ENCODE measurements at regions not wholly inside any gene's neighbourhood (a gene's known extent, or its start where the extent isn't known, plus 50 kb on each side); places are given as distances from the start of the nearest gene placed in this dataset.

- intact Hi-C loops (cut with DNase I) = no loop called here
- TF ChIP-seq, protein P1, sequence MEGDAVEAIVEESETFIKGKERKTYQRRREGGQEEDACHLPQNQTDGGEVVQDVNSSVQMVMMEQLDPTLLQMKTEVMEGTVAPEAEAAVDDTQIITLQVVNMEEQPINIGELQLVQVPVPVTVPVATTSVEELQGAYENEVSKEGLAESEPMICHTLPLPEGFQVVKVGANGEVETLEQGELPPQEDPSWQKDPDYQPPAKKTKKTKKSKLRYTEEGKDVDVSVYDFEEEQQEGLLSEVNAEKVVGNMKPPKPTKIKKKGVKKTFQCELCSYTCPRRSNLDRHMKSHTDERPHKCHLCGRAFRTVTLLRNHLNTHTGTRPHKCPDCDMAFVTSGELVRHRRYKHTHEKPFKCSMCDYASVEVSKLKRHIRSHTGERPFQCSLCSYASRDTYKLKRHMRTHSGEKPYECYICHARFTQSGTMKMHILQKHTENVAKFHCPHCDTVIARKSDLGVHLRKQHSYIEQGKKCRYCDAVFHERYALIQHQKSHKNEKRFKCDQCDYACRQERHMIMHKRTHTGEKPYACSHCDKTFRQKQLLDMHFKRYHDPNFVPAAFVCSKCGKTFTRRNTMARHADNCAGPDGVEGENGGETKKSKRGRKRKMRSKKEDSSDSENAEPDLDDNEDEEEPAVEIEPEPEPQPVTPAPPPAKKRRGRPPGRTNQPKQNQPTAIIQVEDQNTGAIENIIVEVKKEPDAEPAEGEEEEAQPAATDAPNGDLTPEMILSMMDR (IDR thresholded peaks at IDR 0.05) = no peak
- no peak overlapping the region for H3K27ac ChIP-seq
Observed at GRCh38 chr1:82321794-82322193, 521.1 kb downstream of the ADGRL2 start.

GRCh38 chr1:82319546-82319945 lies 518.8 kb downstream of the ADGRL2 start:
- H3K9me3 ChIP-seq = no peaks in the 10 kb centered on the region
- H3K4me1 ChIP-seq = no peaks in the 10 kb centered on the region
- H3K27me3 ChIP-seq (ENCODE audit: low read depth) = no peaks in the 10 kb centered on the region
- ATAC-seq (no peak), DNase-seq (no peak)
- no peaks in the 10 kb centered on the region for H3K36me3 ChIP-seq
- no peak overlapping the region for H3K4me3 ChIP-seq
- H3K27ac ChIP-seq = no peak overlapping the region
- TF ChIP-seq, protein P1 (IDR thresholded peaks at IDR 0.05) = no peak
- intact Hi-C loops (cut with DNase I) = no loop called here

More at GRCh38 chr1:82321794-82322193, 521.1 kb downstream of the ADGRL2 start:
- Histone ChIP-seq H3K4me1 (no peaks in the 10 kb centered on the region), H3K36me3 (no peaks in the 10 kb centered on the region), H3K27me3 (ENCODE audit: low read depth) (no peaks in the 10 kb centered on the region), H3K4me3 (no peak overlapping the region), H3K9me3 (no peaks in the 10 kb centered on the region)
- ATAC-seq (no peak), DNase-seq (no peak)

DNA sequence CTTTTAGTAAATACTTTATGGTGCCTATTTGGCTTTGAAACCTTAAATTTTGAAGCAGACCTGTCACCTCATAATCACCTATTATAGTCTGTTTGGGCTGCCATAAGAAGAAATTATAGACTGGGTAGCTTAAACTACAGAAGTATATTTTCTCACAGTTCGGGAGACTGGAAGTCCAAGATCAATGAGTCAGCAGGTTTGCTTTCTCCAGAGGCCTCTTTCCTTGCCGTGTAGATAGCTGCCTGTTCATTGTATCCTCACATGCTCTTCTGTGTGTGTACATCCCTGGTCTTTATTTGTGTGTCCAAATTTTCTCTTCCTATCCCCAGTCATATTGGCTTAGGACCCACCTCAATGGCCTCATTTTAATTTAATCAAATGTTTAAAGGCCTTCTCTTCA lies 518.2 kb downstream of the ADGRL2 start:
- Histone ChIP-seq H3K9me3 (no peaks in the 10 kb centered on the region), H3K4me3 (no peak overlapping the region), H3K27me3 (ENCODE audit: low read depth) (no peaks in the 10 kb centered on the region), H3K4me1 (no peaks in the 10 kb centered on the region), H3K27ac (no peak overlapping the region), H3K36me3 (no peaks in the 10 kb centered on the region)
- ATAC-seq = no peak
- TF ChIP-seq, protein P1 (IDR thresholded peaks at IDR 0.05) = no peak
- intact Hi-C loops (cut with DNase I) = no loop called here
- DNase-seq = no peak

DNA sequence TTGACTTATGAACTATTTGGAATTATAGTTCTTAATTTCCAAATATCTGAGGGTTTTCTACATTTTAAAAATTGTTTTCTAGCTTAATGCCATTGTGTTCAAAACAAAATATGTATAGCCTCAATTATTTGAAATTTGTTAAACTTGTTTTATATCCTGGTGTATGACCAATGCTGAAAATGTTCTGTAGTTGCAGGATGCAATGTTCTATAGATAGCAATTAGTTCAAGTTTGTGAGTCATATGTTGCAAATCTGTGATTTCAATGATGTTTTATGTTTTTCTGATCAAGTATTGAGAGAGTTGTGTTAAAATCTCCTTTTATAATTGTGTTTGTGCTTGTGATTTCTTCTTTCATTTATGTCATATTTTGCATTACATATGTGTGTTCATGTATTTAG lies 517.5 kb downstream of the ADGRL2 start:
- intact Hi-C loops (cut with DNase I) = no loop called here
- no peaks in the 10 kb centered on the region for H3K36me3 ChIP-seq
- no peak for DNase-seq
- H3K27ac ChIP-seq = no peak overlapping the region
- no peak overlapping the region for H3K4me3 ChIP-seq
- no peaks in the 10 kb centered on the region for H3K4me1 ChIP-seq
- no peaks in the 10 kb centered on the region for H3K27me3 ChIP-seq (ENCODE audit: low read depth)
- TF ChIP-seq, protein P1 (IDR thresholded peaks at IDR 0.05) = no peak
- H3K9me3 ChIP-seq = no peaks in the 10 kb centered on the region
- no peak for ATAC-seq

DNA sequence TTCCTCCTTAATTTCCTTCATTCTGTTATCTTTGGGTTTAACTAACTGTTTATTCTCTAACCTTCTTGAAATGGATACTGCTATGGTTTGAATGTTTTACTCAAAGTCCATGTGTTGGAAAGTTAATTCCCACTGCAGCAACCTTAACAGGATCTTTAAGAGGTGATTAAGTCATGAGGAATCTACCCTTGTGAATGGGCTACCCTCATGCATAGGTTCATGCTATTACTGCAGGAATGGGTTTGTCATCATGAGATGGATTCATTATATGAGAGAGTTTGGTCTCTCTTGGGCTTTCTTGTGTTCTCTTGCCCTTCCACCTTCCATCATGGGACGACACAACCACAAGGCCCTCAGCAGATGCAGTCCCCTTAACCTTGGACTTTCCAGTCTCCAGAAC lies 516.9 kb downstream of the ADGRL2 start:
- no peaks in the 10 kb centered on the region for H3K36me3 ChIP-seq
- no peaks in the 10 kb centered on the region for H3K4me1 ChIP-seq
- DNase-seq (no peak), ATAC-seq (no peak)
- TF ChIP-seq, protein P1 (IDR thresholded peaks at IDR 0.05) = no peak
- no peak overlapping the region for H3K4me3 ChIP-seq
- H3K9me3 ChIP-seq = no peaks in the 10 kb centered on the region
- no peak overlapping the region for H3K27ac ChIP-seq
- intact Hi-C loops (cut with DNase I) = no loop called here
- no peaks in the 10 kb centered on the region for H3K27me3 ChIP-seq (ENCODE audit: low read depth)

DNA sequence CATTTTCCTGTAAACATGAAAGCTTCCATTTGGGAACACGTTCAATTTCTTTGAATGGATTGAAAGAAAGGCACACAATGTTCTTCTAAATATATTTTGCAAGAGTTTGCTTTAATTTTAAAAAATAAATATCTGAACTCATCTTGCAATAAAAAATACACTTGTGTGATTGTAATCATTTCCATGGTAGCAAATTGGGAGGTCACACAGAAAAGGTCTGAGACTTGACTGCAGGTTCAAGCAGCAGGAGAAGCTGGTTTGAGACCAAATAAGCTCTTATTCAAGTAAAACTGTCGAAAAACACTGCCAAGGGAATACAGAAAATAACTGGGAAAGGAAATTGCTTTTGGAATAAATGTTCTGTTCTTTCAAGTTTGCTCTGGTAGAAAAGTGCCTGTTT lies 498.9 kb downstream of the ADGRL2 start:
- Histone ChIP-seq H3K36me3 (no peaks in the 10 kb centered on the region), H3K27ac (peak overlapping the region; percentile 21), H3K27me3 (ENCODE audit: low read depth) (no peaks in the 10 kb centered on the region), H3K4me3 (no peak overlapping the region), H3K4me1 (no peaks in the 10 kb centered on the region), H3K9me3 (no peaks in the 10 kb centered on the region)
- DNase-seq (no peak), ATAC-seq (no peak)
- intact Hi-C loops (cut with DNase I) = no loop called here
- TF ChIP-seq, protein P1 (IDR thresholded peaks at IDR 0.05) = no peak
